Ishikawa (cell line): ENCODE measurements at regions not wholly inside any gene's neighbourhood (a gene's known extent, or its start where the extent isn't known, plus 50 kb on each side); places are given as distances from the start of the nearest gene placed in this dataset.

Experiments
- CEBPB ChIP-seq: IDR thresholded peaks from 2 replicates; pipeline ENCODE4 v1.6.1; 2012
- EGR1 ChIP-seq: IDR thresholded peaks from 2 replicates; pipeline ENCODE4 v1.6.1; 2012
- FOXM1 ChIP-seq: IDR thresholded peaks from 2 replicates; pipeline ENCODE4 v1.6.1; 2012; ENCODE audit warnings: low read depth, borderline replicate concordance
- MAX ChIP-seq: IDR thresholded peaks from 2 replicates; pipeline ENCODE4 v1.6.1; 2012
- NFIC ChIP-seq: IDR thresholded peaks from 2 replicates; pipeline ENCODE4 v1.6.1; 2012
- TAF1 ChIP-seq: IDR thresholded peaks from 2 replicates; pipeline ENCODE4 v1.6.1; 2012; ENCODE audit warnings: low read depth, mild to moderate bottlenecking
- TCF12 ChIP-seq: IDR thresholded peaks from 2 replicates; pipeline ENCODE4 v1.6.1; 2012; ENCODE audit warnings: low read depth
- ZBTB7A ChIP-seq: IDR thresholded peaks from 2 replicates; pipeline ENCODE4 v1.6.1; 2012; ENCODE audit warnings: low read depth
- TF ChIP-seq, protein P1 (sequence below): IDR thresholded peaks from 2 replicates; pipeline ENCODE4 v1.6.1; 2012; ENCODE audit warnings: low read depth, mild to moderate bottlenecking

GRCh38 chr10:83680470-83680891 is 458.8 kb upstream of the GHITM start:
- no peak for TF ChIP-seq TCF12
- TF ChIP-seq TAF1: no peak
- TF ChIP-seq, protein P1, sequence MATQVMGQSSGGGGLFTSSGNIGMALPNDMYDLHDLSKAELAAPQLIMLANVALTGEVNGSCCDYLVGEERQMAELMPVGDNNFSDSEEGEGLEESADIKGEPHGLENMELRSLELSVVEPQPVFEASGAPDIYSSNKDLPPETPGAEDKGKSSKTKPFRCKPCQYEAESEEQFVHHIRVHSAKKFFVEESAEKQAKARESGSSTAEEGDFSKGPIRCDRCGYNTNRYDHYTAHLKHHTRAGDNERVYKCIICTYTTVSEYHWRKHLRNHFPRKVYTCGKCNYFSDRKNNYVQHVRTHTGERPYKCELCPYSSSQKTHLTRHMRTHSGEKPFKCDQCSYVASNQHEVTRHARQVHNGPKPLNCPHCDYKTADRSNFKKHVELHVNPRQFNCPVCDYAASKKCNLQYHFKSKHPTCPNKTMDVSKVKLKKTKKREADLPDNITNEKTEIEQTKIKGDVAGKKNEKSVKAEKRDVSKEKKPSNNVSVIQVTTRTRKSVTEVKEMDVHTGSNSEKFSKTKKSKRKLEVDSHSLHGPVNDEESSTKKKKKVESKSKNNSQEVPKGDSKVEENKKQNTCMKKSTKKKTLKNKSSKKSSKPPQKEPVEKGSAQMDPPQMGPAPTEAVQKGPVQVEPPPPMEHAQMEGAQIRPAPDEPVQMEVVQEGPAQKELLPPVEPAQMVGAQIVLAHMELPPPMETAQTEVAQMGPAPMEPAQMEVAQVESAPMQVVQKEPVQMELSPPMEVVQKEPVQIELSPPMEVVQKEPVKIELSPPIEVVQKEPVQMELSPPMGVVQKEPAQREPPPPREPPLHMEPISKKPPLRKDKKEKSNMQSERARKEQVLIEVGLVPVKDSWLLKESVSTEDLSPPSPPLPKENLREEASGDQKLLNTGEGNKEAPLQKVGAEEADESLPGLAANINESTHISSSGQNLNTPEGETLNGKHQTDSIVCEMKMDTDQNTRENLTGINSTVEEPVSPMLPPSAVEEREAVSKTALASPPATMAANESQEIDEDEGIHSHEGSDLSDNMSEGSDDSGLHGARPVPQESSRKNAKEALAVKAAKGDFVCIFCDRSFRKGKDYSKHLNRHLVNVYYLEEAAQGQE: no peak
- no peak for TF ChIP-seq MAX
- TF ChIP-seq ZBTB7A: no peak
- no peak for TF ChIP-seq FOXM1
- TF ChIP-seq CEBPB: no peak
- no peak for TF ChIP-seq EGR1
- TF ChIP-seq NFIC: no peak
